ENCODE measurements at regions not wholly inside any gene's neighbourhood (a gene's known extent, or its start where the extent isn't known, plus 50 kb on each side); places are given as distances from the start of the nearest gene placed in this dataset.

- H3K9me3 ChIP-seq, result peaks cover 0 to 1% (median 0%) of the 10 kb centered on the region in 4 donors
- 60% methylated on average over 2 of the region's 10 CpGs for WGBS (ENCODE audit: insufficient coverage, low coverage, low lambda C conversion rate, missing lambda C conversion rate)
- no peak for TF ChIP-seq CTCF (IDR thresholded peaks at IDR 0.05)
- intact Hi-C loops (cut with DNase I), result loop anchor here in 1 of 2 donors (5.0 kb wide), 1 partner anchor 193 kb away; no protein-coding TSS in a partner anchor
- ATAC-seq, result no peak
- H3K4me1 ChIP-seq, result peaks cover 0 to 23% (median 0%) of the 10 kb centered on the region in 4 donors
- H3K27me3 ChIP-seq, result no peaks in the 10 kb centered on the region
- no peaks in the 10 kb centered on the region for H3K36me3 ChIP-seq
- no peak for DNase-seq
- H3K27ac ChIP-seq, result peak overlapping the region in 2 of 3 donors; percentile 93
- H3K4me3 ChIP-seq, result no peak overlapping the region
These were observed 168.4 kb upstream of the PKDCC start for GRCh38 chr2:41879235-41879916.

GRCh38 chr2:41880561-41881243, 167.1 kb upstream of the PKDCC start:
- H3K9me3 ChIP-seq, result peaks cover 0 to 1% (median 0%) of the 10 kb centered on the region in 4 donors
- peak; percentile 79 to 90 (median 82) for ATAC-seq
- no peaks in the 10 kb centered on the region for H3K27me3 ChIP-seq
- peaks cover 0 to 23% (median 0%) of the 10 kb centered on the region in 4 donors for H3K4me1 ChIP-seq
- peak overlapping the region in 1 of 3 donors; percentile 5 for H3K4me3 ChIP-seq
- H3K27ac ChIP-seq, result peak overlapping the region; percentile 44 to 93 (median 93)
- 18% methylated on average over 3 of the region's 3 CpGs for WGBS (ENCODE audit: insufficient coverage, low coverage, low lambda C conversion rate, missing lambda C conversion rate)
- TF ChIP-seq CTCF (IDR thresholded peaks at IDR 0.05), result no peak
- peak; percentile 52 for TF ChIP-seq POLR2A (IDR thresholded peaks at IDR 0.05)
- peak in 1 of 3 donors; percentile 73 for DNase-seq
- intact Hi-C loops (cut with DNase I), result no loop called here
- H3K36me3 ChIP-seq, result no peaks in the 10 kb centered on the region

- DNase-seq (peak in 1 of 3 donors; percentile 67), ATAC-seq (peak; percentile 68 to 83 (median 71))
- peaks cover 0 to 24% (median 0%) of the 10 kb centered on the region in 4 donors for H3K4me1 ChIP-seq
- H3K9me3 ChIP-seq, result peaks cover 0 to 1% (median 0%) of the 10 kb centered on the region in 4 donors
- intact Hi-C loops (cut with DNase I), result no loop called here
- peak overlapping the region in 1 of 3 donors; percentile 5 for H3K4me3 ChIP-seq
- H3K27me3 ChIP-seq, result no peaks in the 10 kb centered on the region
- no peak for TF ChIP-seq CTCF (IDR thresholded peaks at IDR 0.05)
- TF ChIP-seq POLR2A (IDR thresholded peaks at IDR 0.05), result no peak
- H3K36me3 ChIP-seq, result no peaks in the 10 kb centered on the region
- 35% methylated on average over 3 of the region's 3 CpGs for WGBS (ENCODE audit: insufficient coverage, low coverage, low lambda C conversion rate, missing lambda C conversion rate)
- peak overlapping the region; percentile 44 to 93 (median 93) for H3K27ac ChIP-seq
These were observed 166.6 kb upstream of the PKDCC start for GRCh38 chr2:41881249-41881648.

GRCh38 chr2:41884718-41885117, 163.1 kb upstream of the PKDCC start:
- ATAC-seq (no peak), DNase-seq (no peak)
- intact Hi-C loops (cut with DNase I), result no loop called here

More at GRCh38 chr2:41884718-41885117, 163.1 kb upstream of the PKDCC start:
- Histone ChIP-seq H3K4me3 (no peak overlapping the region), H3K27me3 (no peaks in the 10 kb centered on the region), H3K4me1 (peaks cover 0 to 31% (median 3%) of the 10 kb centered on the region in 4 donors), H3K36me3 (no peaks in the 10 kb centered on the region), H3K27ac (no peak overlapping the region), H3K9me3 (peaks cover 0 to 1% (median 0%) of the 10 kb centered on the region in 4 donors)
- TF ChIP-seq POLR2A (IDR thresholded peaks at IDR 0.05), result no peak
- TF ChIP-seq CTCF (IDR thresholded peaks at IDR 0.05), result no peak
- WGBS (ENCODE audit: insufficient coverage, low coverage, low lambda C conversion rate, missing lambda C conversion rate), result 78% methylated on average over 4 of the region's 5 CpGs
